ENCODE measurements at regions not wholly inside any gene's neighbourhood (a gene's known extent, or its start where the extent isn't known, plus 50 kb on each side); places are given as distances from the start of the nearest gene placed in this dataset.

DNA sequence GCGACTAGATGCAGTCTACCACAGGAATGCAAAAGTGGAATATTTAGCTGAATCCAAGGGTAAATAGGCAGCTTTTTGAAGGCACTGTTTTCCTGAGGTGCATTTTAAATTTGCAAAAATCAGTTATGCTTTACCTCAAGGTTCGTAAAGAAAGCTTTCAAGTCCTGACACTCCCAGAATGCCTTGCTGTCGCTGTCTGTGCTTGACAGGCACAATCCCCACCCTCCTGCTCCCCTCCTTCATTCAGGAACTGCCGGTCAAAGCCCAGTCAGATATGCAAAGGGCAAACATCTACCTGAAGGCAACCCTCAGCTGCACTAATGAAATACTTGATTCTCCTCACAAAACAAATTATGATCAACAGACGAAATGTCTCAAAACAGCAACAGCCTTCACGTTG is 97.4 kb upstream of the DDX18 start:
- TF ChIP-seq, protein P1, sequence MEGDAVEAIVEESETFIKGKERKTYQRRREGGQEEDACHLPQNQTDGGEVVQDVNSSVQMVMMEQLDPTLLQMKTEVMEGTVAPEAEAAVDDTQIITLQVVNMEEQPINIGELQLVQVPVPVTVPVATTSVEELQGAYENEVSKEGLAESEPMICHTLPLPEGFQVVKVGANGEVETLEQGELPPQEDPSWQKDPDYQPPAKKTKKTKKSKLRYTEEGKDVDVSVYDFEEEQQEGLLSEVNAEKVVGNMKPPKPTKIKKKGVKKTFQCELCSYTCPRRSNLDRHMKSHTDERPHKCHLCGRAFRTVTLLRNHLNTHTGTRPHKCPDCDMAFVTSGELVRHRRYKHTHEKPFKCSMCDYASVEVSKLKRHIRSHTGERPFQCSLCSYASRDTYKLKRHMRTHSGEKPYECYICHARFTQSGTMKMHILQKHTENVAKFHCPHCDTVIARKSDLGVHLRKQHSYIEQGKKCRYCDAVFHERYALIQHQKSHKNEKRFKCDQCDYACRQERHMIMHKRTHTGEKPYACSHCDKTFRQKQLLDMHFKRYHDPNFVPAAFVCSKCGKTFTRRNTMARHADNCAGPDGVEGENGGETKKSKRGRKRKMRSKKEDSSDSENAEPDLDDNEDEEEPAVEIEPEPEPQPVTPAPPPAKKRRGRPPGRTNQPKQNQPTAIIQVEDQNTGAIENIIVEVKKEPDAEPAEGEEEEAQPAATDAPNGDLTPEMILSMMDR (conservative IDR thresholded peaks at IDR 0.05; ENCODE audit: low read depth, low read length) = no peak
- TF ChIP-seq FOS (IDR thresholded peaks at IDR 0.05; ENCODE audit: low read depth, low read length) (no peak), POLR2A (IDR thresholded peaks at IDR 0.05; ENCODE audit: low read depth, low read length) (no peak), RAD21 (IDR thresholded peaks at IDR 0.05; ENCODE audit: low read length) (no peak), RFX5 (IDR thresholded peaks at IDR 0.05; ENCODE audit: low read depth, low read length) (no peak), CHD1 (IDR thresholded peaks at IDR 0.05; ENCODE audit: low read depth, low read length) (no peak), RCOR1 (IDR thresholded peaks at IDR 0.05; ENCODE audit: insufficient replicate concordance, low read length) (no peak), CEBPB (IDR thresholded peaks at IDR 0.05; ENCODE audit: low read depth, low read length) (no peak), NFE2L2 (IDR thresholded peaks at IDR 0.05; ENCODE audit: low read depth, low read length) (no peak), MXI1 (IDR thresholded peaks at IDR 0.05; ENCODE audit: borderline replicate concordance, low read depth, low read length) (no peak)
- TF ChIP-seq, protein P2, sequence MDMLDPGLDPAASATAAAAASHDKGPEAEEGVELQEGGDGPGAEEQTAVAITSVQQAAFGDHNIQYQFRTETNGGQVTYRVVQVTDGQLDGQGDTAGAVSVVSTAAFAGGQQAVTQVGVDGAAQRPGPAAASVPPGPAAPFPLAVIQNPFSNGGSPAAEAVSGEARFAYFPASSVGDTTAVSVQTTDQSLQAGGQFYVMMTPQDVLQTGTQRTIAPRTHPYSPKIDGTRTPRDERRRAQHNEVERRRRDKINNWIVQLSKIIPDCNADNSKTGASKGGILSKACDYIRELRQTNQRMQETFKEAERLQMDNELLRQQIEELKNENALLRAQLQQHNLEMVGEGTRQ (IDR thresholded peaks at IDR 0.05; ENCODE audit: low read depth, low read length) = no peak
